ENCODE measurements at regions not wholly inside any gene's neighbourhood (a gene's known extent, or its start where the extent isn't known, plus 50 kb on each side); places are given as distances from the start of the nearest gene placed in this dataset.
"Not testable (repeated sequence)": the region's sequence is repeated elsewhere in the genome, so short reads cannot be mapped to it uniquely, and the experiment has no call there.

DNA sequence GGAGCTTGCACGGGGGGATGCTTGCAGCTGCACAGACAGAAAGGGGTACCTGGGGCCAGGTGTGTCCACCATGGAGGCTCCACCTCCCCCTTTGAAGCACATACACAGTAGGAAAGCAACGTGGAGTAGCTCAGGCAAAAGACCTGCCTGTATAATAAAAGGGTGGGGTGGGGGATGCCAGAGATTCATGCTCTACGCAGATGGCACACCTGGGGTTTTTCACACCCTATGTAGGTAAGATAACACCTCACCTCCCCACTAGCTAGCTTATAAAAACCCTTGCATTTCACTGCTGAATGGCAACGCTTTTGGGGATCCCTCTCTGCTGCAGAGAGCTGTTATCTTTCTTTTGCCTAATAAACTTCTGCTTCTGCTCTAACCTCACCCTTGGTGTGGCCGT lies 317.3 kb downstream of the KLF13 start:
- not testable (repeated sequence) for H3K9me3 Mint-ChIP-seq; H3K27ac Mint-ChIP-seq; DNase-seq (ENCODE audit: extremely low spot score, unreplicated experiment); H3K4me1 Mint-ChIP-seq (ENCODE audit: unreplicated experiment); H3K4me3 Mint-ChIP-seq; H3K36me3 Mint-ChIP-seq
- peaks cover 12% of the 10 kb centered on the region for H3K27me3 Mint-ChIP-seq

DNA sequence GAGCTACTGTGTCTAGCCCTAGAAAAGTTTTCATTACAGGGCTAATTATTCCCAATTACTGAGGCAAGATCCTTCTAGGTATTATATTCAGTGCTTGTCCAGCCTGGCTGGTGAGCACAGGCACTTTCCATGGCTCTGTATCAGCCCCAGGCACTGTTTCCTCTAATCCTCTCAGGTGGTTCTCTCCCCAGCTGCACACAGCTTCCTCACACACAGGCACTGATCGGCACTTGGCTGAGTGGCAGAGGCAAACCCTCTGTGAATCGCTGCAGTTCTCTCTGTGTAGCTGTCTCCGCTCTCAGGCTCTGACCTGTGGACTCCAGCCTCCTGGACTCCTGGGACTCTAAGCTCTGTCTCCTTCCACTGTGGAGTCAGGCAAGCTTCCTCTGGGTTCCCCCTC lies 318.1 kb downstream of the KLF13 start:
- H3K9me3 Mint-ChIP-seq; H3K36me3 Mint-ChIP-seq; DNase-seq (ENCODE audit: extremely low spot score, unreplicated experiment); H3K27ac Mint-ChIP-seq; H3K4me3 Mint-ChIP-seq; H3K4me1 Mint-ChIP-seq (ENCODE audit: unreplicated experiment): not testable (repeated sequence)
- peaks cover 12% of the 10 kb centered on the region for H3K27me3 Mint-ChIP-seq

DNA sequence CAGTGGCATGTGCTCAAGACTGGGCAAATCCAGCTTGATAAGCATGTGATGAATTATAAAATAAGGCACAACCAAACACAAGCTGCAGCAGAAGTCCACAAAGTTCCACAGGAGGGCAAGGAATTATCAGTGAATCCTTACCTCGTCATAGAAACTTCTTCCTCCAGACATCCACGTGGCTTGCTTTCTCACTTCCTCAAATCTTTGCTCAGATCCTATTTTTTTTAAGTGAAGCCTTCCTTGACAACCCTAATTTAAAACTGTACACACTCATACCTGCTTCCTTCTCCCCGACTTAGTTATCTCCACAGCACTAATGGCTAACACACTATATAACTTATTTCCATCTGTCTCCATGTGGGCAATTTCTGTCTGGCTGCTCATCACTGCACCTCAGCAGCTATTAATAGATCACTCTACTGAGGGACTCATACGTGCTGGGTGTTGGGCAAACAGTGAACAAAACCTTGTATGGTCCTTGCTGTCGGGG lies 320.7 kb downstream of the KLF13 start:
- not testable (repeated sequence) for H3K4me1 Mint-ChIP-seq (ENCODE audit: unreplicated experiment); H3K36me3 Mint-ChIP-seq; DNase-seq (ENCODE audit: extremely low spot score, unreplicated experiment); H3K4me3 Mint-ChIP-seq; H3K9me3 Mint-ChIP-seq; H3K27ac Mint-ChIP-seq
- H3K27me3 Mint-ChIP-seq = peaks cover 12% of the 10 kb centered on the region

DNA sequence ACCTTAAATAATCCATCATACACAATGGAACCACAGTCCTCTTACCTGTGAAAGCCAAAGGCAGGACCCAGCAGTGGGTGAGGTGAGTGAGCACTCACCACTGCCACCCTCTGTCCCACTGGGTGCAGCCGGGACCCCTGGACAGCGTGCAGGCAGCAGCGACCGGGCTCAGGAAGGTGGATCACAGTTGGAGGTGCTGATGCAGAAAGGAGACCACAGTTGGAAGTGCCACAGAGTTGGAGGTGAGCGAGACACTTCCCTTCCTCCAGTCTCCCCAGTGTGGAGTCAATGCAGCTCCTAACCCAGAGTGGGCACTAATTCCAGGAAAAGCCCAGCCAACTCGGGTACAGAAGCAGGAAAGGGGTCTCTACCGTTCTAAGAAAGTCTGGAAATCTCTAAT lies 323.0 kb downstream of the KLF13 start:
- not testable (repeated sequence) for H3K4me3 Mint-ChIP-seq; DNase-seq (ENCODE audit: extremely low spot score, unreplicated experiment); H3K27me3 Mint-ChIP-seq; H3K4me1 Mint-ChIP-seq (ENCODE audit: unreplicated experiment); H3K9me3 Mint-ChIP-seq; H3K27ac Mint-ChIP-seq; H3K36me3 Mint-ChIP-seq

DNA sequence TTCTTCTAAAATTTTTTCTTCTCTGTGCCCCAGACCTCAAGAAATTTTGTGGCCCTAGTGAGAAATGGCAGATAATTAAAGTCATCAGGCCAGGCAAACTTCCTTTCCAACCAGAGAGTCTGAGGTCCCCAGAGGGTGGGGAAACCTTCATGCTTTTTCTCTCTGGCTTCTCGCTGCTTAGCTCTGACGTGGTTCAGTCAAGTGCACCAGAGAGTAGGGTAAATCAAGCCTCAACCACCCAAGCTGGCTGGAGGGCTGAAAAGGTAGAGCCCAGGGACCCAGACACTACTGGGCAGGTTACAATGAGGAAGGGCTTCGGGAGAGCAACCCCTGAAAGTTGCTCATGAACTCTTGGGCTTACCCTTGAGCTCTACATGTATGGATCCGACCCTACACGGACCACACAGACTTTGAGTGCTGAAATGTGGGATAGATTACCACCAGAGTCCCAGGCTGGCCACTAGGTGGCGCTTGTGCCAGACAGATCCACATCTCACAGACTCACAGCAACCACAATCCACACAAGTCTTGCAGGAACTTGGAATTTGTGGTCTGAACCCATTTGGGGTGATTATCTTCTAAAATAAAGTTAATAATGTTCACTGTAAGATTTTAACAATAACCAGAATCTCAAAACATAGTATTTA lies 323.5 kb downstream of the KLF13 start:
- TF ChIP-seq CTCF (conservative IDR thresholded peaks at IDR 0.05) = peak; percentile 56
- DNase-seq (ENCODE audit: extremely low spot score, unreplicated experiment); H3K4me3 Mint-ChIP-seq; H3K9me3 Mint-ChIP-seq; H3K4me1 Mint-ChIP-seq (ENCODE audit: unreplicated experiment); H3K27me3 Mint-ChIP-seq; H3K36me3 Mint-ChIP-seq; H3K27ac Mint-ChIP-seq: not testable (repeated sequence)

DNA sequence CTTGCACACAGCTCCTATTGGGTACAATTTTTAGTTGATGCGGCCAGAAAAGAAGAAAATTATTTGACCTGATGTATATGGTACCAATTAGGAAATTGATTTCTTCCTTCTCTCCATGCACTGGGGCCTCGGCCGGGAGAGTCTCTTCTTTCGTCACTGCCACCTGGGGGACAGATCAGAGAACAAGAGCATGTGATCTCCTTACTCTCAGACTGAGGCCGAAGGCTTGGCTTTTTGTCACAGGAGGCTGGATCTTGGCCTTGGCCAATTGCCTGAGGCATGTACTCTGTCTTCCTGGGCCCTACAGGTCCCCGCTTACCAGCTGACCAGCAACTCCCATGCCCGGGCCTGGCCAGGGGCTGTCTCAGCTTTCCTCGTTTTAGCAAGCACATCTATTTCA lies 330.3 kb downstream of the KLF13 start:
- H3K36me3 Mint-ChIP-seq = not testable (repeated sequence)

GRCh38 chr15:31660816-31661215 lies 334.2 kb downstream of the KLF13 start:
- H3K27ac Mint-ChIP-seq = no peak overlapping the region
- no peak for TF ChIP-seq CTCF (conservative IDR thresholded peaks at IDR 0.05)
- no peaks in the 10 kb centered on the region for H3K9me3 Mint-ChIP-seq
- no peaks in the 10 kb centered on the region for H3K27me3 Mint-ChIP-seq
- no peaks in the 10 kb centered on the region for H3K4me1 Mint-ChIP-seq (ENCODE audit: unreplicated experiment)
- H3K4me3 Mint-ChIP-seq = no peak overlapping the region
- no peaks in the 10 kb centered on the region for H3K36me3 Mint-ChIP-seq
- no peak for DNase-seq (ENCODE audit: extremely low spot score, unreplicated experiment)

More for the DNA sequence above, 330.3 kb downstream of the KLF13 start:
- not testable (repeated sequence) for H3K4me3 Mint-ChIP-seq; H3K4me1 Mint-ChIP-seq (ENCODE audit: unreplicated experiment); DNase-seq (ENCODE audit: extremely low spot score, unreplicated experiment); H3K9me3 Mint-ChIP-seq; H3K27ac Mint-ChIP-seq; H3K27me3 Mint-ChIP-seq

- DNase-seq (ENCODE audit: extremely low spot score, unreplicated experiment); H3K27me3 Mint-ChIP-seq; H3K4me1 Mint-ChIP-seq (ENCODE audit: unreplicated experiment); H3K4me3 Mint-ChIP-seq; H3K27ac Mint-ChIP-seq; H3K9me3 Mint-ChIP-seq; H3K36me3 Mint-ChIP-seq: not testable (repeated sequence)
Observed at GRCh38 chr15:31665732-31666131, 339.1 kb downstream of the KLF13 start.

DNA sequence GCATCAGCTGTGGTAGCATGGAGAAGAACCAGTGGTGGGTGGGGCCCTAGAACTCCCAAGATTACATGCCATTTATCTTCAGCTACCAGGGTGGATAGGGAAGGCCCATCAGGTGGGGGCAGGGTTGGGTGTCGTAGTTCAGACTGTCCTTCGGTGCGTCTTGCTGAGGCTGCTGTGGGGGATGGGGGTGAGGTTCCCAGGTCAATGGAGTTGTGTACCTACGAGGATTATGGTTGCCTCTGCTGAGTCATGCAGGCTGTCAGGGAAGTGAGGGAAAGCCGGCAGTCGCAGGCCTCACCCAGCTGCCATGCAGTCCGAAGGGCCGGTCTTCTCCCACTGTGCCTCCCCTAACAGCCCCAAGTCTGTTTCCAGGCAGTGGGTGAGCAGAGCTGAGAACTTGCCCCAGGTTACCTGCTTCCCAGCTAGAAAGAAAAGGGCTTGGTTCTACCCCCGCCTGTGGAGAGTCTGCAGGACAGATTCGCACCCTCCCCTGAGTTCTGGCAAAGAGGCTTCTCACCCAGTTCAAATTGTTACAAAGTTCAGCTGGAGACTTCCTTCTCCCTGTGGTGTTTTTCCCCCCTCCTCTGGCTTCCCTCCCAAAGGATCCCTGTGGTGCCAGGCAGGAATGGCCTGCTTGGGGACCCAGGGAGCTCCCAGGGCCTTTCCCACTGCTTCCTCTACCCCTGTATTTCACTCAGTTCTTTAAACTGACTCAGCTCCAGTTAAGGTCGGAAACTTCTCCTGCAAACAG lies 342.7 kb downstream of the KLF13 start:
- H3K4me3 Mint-ChIP-seq; H3K27ac Mint-ChIP-seq; H3K36me3 Mint-ChIP-seq; H3K9me3 Mint-ChIP-seq; H3K27me3 Mint-ChIP-seq; H3K4me1 Mint-ChIP-seq (ENCODE audit: unreplicated experiment); DNase-seq (ENCODE audit: extremely low spot score, unreplicated experiment): not testable (repeated sequence)

DNA sequence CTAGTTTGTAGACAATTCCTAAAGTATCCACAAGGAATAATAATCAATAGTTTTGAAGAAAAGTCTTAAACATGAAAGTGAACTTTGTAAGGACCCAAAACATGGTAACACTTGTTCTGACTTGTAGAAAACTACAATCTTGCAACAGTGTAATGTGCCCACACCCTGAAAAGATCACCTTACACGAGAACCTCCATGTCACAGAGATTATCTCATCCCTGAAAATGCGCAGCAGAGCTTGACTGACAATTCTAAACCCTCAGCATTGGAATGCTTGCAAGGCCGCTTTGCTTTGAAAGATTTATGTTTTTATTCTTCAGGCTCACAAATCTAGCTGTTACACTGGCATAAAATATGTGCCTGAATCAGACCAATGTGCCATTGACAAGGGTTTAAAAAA lies 346.6 kb downstream of the KLF13 start:
- not testable (repeated sequence) for H3K4me1 Mint-ChIP-seq (ENCODE audit: unreplicated experiment); H3K4me3 Mint-ChIP-seq; H3K27ac Mint-ChIP-seq; H3K36me3 Mint-ChIP-seq; H3K9me3 Mint-ChIP-seq; DNase-seq (ENCODE audit: extremely low spot score, unreplicated experiment); H3K27me3 Mint-ChIP-seq

GRCh38 chr15:31681529-31682259 lies 348.6 kb upstream of the CHRNA7 start:
- H3K9me3 Mint-ChIP-seq; H3K36me3 Mint-ChIP-seq; H3K27ac Mint-ChIP-seq; DNase-seq (ENCODE audit: extremely low spot score, unreplicated experiment); H3K27me3 Mint-ChIP-seq; H3K4me1 Mint-ChIP-seq (ENCODE audit: unreplicated experiment); H3K4me3 Mint-ChIP-seq: not testable (repeated sequence)

DNA sequence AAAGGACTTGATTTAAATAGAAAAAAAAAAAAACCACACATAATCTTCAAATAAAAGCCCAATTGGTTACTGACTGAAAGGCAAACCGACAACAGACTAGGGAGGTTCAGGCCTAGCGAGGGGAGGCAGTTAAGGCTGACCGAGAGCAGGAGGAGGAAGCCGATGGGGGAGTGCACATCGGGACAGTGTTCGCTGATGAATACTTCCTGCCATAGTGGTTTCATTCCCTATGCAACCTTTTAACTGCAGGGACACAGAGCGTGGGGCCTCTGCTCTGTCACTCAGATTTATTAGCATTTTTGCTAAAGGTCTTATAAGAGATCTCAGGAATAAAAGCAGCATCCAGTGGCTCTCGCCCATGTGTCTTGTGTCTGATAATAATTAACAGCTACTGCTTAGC lies 343.2 kb upstream of the CHRNA7 start:
- H3K27ac Mint-ChIP-seq = not testable (repeated sequence)

More for the DNA sequence above, 343.2 kb upstream of the CHRNA7 start:
- DNase-seq (ENCODE audit: extremely low spot score, unreplicated experiment); H3K4me1 Mint-ChIP-seq (ENCODE audit: unreplicated experiment); H3K27me3 Mint-ChIP-seq; H3K4me3 Mint-ChIP-seq; H3K9me3 Mint-ChIP-seq; H3K36me3 Mint-ChIP-seq: not testable (repeated sequence)

Data from type B pancreatic cell (in vitro differentiated cells).